ENCODE measurements at regions not wholly inside any gene's neighbourhood (a gene's known extent, or its start where the extent isn't known, plus 50 kb on each side); places are given as distances from the start of the nearest gene placed in this dataset.

DNA sequence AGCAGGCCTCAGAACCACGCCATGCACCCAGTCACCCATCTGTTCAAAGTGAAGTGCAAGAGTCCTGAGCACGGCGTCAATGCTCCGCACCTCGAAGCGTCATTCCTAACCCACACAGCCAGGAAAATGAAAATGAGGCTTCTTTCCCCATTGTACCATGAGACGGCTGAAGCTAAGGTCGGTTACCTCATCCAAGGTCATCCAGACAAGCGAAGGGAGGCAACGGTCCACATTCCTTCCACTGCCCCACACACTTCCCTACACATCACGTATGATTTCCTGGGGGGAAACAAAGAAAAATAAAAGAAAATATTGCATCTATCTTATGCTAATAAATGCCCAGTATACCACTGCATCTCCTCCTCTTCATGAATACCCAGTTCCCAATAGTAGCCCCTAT is 113.5 kb upstream of the RAB6C start:
- no peak overlapping the region for H3K27ac ChIP-seq
- H3K4me1 ChIP-seq: no peaks in the 10 kb centered on the region
- no peaks in the 10 kb centered on the region for H3K36me3 ChIP-seq
- TF ChIP-seq, protein P1, sequence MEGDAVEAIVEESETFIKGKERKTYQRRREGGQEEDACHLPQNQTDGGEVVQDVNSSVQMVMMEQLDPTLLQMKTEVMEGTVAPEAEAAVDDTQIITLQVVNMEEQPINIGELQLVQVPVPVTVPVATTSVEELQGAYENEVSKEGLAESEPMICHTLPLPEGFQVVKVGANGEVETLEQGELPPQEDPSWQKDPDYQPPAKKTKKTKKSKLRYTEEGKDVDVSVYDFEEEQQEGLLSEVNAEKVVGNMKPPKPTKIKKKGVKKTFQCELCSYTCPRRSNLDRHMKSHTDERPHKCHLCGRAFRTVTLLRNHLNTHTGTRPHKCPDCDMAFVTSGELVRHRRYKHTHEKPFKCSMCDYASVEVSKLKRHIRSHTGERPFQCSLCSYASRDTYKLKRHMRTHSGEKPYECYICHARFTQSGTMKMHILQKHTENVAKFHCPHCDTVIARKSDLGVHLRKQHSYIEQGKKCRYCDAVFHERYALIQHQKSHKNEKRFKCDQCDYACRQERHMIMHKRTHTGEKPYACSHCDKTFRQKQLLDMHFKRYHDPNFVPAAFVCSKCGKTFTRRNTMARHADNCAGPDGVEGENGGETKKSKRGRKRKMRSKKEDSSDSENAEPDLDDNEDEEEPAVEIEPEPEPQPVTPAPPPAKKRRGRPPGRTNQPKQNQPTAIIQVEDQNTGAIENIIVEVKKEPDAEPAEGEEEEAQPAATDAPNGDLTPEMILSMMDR (IDR thresholded peaks at IDR 0.05): no peak
- ATAC-seq (no peak), DNase-seq (no peak)
- no peaks in the 10 kb centered on the region for H3K9me3 ChIP-seq
- H3K4me3 ChIP-seq: no peak overlapping the region
- intact Hi-C loops (cut with DNase I): no loop called here
- H3K27me3 ChIP-seq: no peaks in the 10 kb centered on the region

DNA sequence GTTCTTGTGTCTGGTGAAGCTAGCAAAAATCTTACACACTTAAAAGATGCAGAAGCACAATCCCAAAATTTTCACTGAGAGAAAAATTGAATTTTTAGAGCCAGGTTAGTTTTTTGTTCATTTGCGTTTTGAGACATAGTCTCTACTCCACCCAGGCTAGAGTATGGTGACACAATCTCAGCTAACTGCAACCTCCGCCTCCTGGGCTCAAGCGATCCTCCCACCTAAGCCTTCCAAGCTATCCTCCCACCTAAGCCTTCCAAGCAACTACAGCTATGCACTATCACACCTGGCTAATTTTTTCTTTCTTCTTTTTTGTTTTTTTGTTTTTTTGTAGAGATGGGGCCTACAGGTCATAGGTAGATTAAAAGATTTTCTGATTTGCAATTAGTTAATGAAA is 113.1 kb upstream of the RAB6C start:
- DNase-seq (no peak), ATAC-seq (no peak)
- Histone ChIP-seq H3K9me3 (no peaks in the 10 kb centered on the region), H3K36me3 (no peaks in the 10 kb centered on the region), H3K27ac (no peak overlapping the region), H3K4me1 (no peaks in the 10 kb centered on the region), H3K27me3 (no peaks in the 10 kb centered on the region), H3K4me3 (no peak overlapping the region)
- intact Hi-C loops (cut with DNase I): no loop called here
- TF ChIP-seq, protein P1 (IDR thresholded peaks at IDR 0.05): no peak

DNA sequence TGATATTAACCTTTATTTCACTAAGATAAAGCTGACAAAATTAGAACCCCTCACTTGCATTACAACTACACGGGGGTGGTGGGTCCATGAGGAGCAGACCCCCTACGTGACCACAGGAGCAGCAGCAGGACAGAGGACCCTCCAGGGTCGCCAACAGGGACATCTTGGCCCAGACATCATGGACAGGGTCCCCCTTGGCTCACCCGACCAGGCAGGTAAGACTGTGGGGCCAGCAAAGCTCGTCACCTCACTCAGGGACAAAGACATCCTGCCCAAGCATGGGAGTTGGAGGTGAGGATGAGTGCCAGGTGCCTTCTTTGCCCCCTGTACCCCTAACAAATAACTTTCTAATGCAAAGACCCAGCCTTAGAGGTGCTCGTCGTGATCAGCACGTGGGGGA is 111.3 kb upstream of the RAB6C start:
- Histone ChIP-seq H3K4me3 (no peak overlapping the region), H3K27me3 (no peaks in the 10 kb centered on the region), H3K9me3 (no peaks in the 10 kb centered on the region), H3K4me1 (no peaks in the 10 kb centered on the region), H3K36me3 (no peaks in the 10 kb centered on the region), H3K27ac (no peak overlapping the region)
- ATAC-seq (no peak), DNase-seq (no peak)
- intact Hi-C loops (cut with DNase I): no loop called here
- TF ChIP-seq, protein P1 (IDR thresholded peaks at IDR 0.05): no peak

DNA sequence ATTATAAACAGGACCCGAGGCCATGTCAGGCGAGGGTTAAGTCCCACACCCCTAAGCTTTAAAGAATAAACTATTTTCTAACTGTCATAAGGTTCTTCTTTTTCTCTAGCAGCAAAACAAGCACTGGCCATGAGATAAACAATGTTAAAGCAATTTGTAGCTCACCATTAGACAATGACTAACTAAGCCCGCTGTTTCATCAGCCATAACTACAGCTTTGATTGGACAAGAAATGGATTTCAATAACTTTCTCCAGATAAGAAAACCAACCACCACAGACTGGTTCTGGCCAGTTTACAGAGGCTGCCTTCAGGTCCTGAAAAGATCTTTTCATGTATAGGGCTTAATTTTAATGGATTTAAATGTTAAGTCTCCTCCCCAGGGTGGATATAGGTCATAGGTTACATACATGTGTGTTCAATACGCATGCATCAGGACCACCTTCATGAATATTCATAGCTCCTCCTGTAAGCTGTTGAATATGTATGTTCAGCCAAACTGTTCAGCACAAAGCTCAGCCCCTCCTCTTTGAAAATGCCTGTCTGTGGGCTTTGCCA is 108.7 kb upstream of the RAB6C start:
- H3K27ac ChIP-seq: no peak overlapping the region

DNA sequence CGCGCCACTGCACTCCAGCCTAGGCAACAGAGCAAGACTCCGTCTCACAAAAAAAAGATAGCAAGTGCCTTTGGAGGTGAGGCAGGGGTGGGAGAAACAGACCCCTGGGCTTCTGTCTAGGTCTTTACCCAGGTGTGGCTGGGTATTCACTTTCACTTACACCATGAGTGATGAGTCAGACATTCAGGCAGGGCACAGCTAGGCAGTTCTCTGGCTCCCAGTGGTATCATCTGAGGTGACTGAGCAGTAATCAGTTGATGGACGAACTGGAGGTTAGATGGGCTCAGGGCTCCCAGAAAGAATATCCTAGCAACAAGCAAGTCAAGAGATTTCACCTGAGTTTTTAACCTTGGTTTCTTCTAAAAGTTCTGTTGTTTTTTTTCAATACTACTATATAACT is 107.0 kb upstream of the RAB6C start:
- Histone ChIP-seq H3K9me3 (no peaks in the 10 kb centered on the region), H3K27me3 (no peaks in the 10 kb centered on the region), H3K4me1 (peaks cover 0 to 3% of the 10 kb centered on the region in 2 donors), H3K27ac (no peak overlapping the region), H3K36me3 (no peaks in the 10 kb centered on the region), H3K4me3 (no peak overlapping the region)
- intact Hi-C loops (cut with DNase I): no loop called here
- TF ChIP-seq, protein P1 (IDR thresholded peaks at IDR 0.05): no peak
- ATAC-seq (no peak), DNase-seq (no peak)

More for the DNA sequence above, 108.7 kb upstream of the RAB6C start:
- H3K4me3 ChIP-seq: no peak overlapping the region
- DNase-seq (no peak), ATAC-seq (no peak)
- H3K9me3 ChIP-seq: no peaks in the 10 kb centered on the region
- TF ChIP-seq, protein P1 (IDR thresholded peaks at IDR 0.05): no peak
- H3K4me1 ChIP-seq: no peaks in the 10 kb centered on the region
- intact Hi-C loops (cut with DNase I): no loop called here
- no peaks in the 10 kb centered on the region for H3K27me3 ChIP-seq
- H3K36me3 ChIP-seq: no peaks in the 10 kb centered on the region
